GM18511 (cell line): ENCODE measurements at regions not wholly inside any gene's neighbourhood (a gene's known extent, or its start where the extent isn't known, plus 50 kb on each side); places are given as distances from the start of the nearest gene placed in this dataset.
"Not testable (repeated sequence)": the region's sequence is repeated elsewhere in the genome, so short reads cannot be mapped to it uniquely, and the experiment has no call there.

Experiments
- ATAC-seq: cut with Tn5 transposase; IDR thresholded peaks from one replicate; pipeline ENCODE4 v1.9.1; 2021; ENCODE audit warnings: mild to moderate bottlenecking, moderate library complexity; ENCODE audit not compliant: unreplicated experiment

- ATAC-seq: no peak
These were observed 613.9 kb upstream of the NOVA1 start for GRCh38 chr14:27211741-27212140.

- ATAC-seq: no peak
These were observed 624.8 kb upstream of the NOVA1 start for GRCh38 chr14:27222671-27223070.

- ATAC-seq: no peak
These were observed 626.1 kb upstream of the NOVA1 start for GRCh38 chr14:27223906-27224305.

- ATAC-seq: no peak
These were observed 630.2 kb upstream of the NOVA1 start for GRCh38 chr14:27228053-27228452.

- no peak for ATAC-seq
These were observed 636.5 kb upstream of the NOVA1 start for GRCh38 chr14:27234331-27234730.

- no peak for ATAC-seq
These were observed 638.8 kb upstream of the NOVA1 start for GRCh38 chr14:27236601-27237000.

GRCh38 chr14:27242874-27243273 lies 645.0 kb upstream of the NOVA1 start:
- no peak for ATAC-seq

GRCh38 chr14:27243365-27243764 lies 645.5 kb upstream of the NOVA1 start:
- ATAC-seq: no peak

GRCh38 chr14:27245947-27246346 lies 648.1 kb upstream of the NOVA1 start:
- no peak for ATAC-seq

- ATAC-seq: no peak
These were observed 656.1 kb upstream of the NOVA1 start for GRCh38 chr14:27253966-27254365.

GRCh38 chr14:27256805-27257204 lies 659.0 kb upstream of the NOVA1 start:
- no peak for ATAC-seq

GRCh38 chr14:27267876-27268275 lies 670.0 kb upstream of the NOVA1 start:
- no peak for ATAC-seq

- ATAC-seq: no peak
These were observed 672.9 kb upstream of the NOVA1 start for GRCh38 chr14:27270716-27271115.

- ATAC-seq: no peak
These were observed 680.5 kb upstream of the NOVA1 start for GRCh38 chr14:27278341-27278740.

- no peak for ATAC-seq
These were observed 707.7 kb upstream of the NOVA1 start for GRCh38 chr14:27305441-27305945.

- ATAC-seq: not testable (repeated sequence)
These were observed 714.9 kb upstream of the NOVA1 start for GRCh38 chr14:27312730-27313129.

GRCh38 chr14:27314231-27314630 lies 716.4 kb upstream of the NOVA1 start:
- no peak for ATAC-seq

- no peak for ATAC-seq
These were observed 717.6 kb upstream of the NOVA1 start for GRCh38 chr14:27315477-27315876.

- ATAC-seq: no peak
These were observed 718.1 kb upstream of the NOVA1 start for GRCh38 chr14:27315947-27316346.

- no peak for ATAC-seq
These were observed 721.1 kb upstream of the NOVA1 start for GRCh38 chr14:27318774-27319420.

- ATAC-seq: no peak
These were observed 722.4 kb upstream of the NOVA1 start for GRCh38 chr14:27320261-27320660.

- no peak for ATAC-seq
These were observed 729.3 kb upstream of the NOVA1 start for GRCh38 chr14:27327095-27327494.

- no peak for ATAC-seq
These were observed 740.2 kb upstream of the NOVA1 start for GRCh38 chr14:27338012-27338411.
